ENCODE measurements at regions not wholly inside any gene's neighbourhood (a gene's known extent, or its start where the extent isn't known, plus 50 kb on each side); places are given as distances from the start of the nearest gene placed in this dataset.

DNA sequence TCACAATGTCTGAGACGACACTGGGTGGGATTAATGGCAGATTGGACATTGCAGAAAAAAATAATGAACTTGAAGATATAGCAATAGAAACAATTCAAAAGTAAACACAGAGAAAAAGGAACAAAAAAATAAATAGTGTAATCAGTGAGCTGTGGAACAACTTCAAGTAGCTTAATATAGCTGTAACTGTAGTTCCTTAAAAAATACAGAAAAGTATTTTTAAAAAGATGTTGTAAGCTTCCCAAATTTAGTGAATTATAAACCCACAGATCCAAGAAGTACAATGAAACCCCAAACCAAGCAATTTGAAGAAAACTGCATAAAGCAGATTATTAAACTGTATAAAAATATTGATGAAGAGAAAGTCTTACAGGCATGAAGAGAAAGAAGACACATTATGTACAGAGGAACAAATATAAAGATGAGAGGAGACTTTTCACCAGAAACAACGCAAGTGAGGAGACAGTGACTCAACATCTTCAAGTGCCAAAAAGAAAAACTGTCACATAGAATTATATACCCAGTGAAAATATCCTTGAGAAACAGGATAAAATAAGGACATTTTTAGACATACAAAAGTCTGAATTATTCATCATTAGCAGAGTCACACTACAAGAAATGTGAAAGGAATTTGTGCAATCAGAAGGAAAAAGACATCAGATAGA is 176.4 kb downstream of the NFKBIZ start:
- DNase-seq: no peak
- intact Hi-C loops (cut with DNase I): no loop called here
- H3K36me3 ChIP-seq: no peaks in the 10 kb centered on the region
- H3K4me1 ChIP-seq: peaks cover 4% of the 10 kb centered on the region
- TF ChIP-seq, protein P1, sequence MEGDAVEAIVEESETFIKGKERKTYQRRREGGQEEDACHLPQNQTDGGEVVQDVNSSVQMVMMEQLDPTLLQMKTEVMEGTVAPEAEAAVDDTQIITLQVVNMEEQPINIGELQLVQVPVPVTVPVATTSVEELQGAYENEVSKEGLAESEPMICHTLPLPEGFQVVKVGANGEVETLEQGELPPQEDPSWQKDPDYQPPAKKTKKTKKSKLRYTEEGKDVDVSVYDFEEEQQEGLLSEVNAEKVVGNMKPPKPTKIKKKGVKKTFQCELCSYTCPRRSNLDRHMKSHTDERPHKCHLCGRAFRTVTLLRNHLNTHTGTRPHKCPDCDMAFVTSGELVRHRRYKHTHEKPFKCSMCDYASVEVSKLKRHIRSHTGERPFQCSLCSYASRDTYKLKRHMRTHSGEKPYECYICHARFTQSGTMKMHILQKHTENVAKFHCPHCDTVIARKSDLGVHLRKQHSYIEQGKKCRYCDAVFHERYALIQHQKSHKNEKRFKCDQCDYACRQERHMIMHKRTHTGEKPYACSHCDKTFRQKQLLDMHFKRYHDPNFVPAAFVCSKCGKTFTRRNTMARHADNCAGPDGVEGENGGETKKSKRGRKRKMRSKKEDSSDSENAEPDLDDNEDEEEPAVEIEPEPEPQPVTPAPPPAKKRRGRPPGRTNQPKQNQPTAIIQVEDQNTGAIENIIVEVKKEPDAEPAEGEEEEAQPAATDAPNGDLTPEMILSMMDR (IDR thresholded peaks at IDR 0.05): no peak
- H3K9me3 ChIP-seq: no peaks in the 10 kb centered on the region
- H3K4me3 ChIP-seq: no peak overlapping the region
- H3K27me3 ChIP-seq (ENCODE audit: low read depth): no peaks in the 10 kb centered on the region
- ATAC-seq: no peak
- H3K27ac ChIP-seq: no peak overlapping the region

DNA sequence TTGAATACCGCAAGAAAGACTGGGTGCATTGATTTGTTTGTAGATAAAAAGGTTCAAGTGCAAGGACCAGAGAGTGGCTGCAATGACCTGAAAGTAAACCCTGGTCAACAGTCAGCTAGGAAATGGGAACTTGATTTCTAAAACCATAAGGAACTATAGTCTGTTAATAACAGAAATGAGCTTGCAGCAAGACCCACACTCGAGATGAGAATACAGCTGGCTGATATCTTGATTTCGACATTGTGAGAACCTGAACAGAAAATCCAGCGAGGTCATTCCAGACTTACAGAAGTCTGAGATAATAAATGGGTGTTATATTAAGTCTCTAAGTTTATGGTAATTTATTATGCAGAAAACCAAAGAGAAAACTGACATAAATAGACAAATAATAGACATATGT is 177.3 kb downstream of the NFKBIZ start:
- DNase-seq: no peak
- Histone ChIP-seq H3K36me3 (no peaks in the 10 kb centered on the region), H3K27me3 (ENCODE audit: low read depth) (no peaks in the 10 kb centered on the region), H3K27ac (no peak overlapping the region), H3K4me3 (no peak overlapping the region), H3K4me1 (no peaks in the 10 kb centered on the region), H3K9me3 (no peaks in the 10 kb centered on the region)
- intact Hi-C loops (cut with DNase I): no loop called here
- TF ChIP-seq, protein P1 (IDR thresholded peaks at IDR 0.05): no peak
- no peak for ATAC-seq

DNA sequence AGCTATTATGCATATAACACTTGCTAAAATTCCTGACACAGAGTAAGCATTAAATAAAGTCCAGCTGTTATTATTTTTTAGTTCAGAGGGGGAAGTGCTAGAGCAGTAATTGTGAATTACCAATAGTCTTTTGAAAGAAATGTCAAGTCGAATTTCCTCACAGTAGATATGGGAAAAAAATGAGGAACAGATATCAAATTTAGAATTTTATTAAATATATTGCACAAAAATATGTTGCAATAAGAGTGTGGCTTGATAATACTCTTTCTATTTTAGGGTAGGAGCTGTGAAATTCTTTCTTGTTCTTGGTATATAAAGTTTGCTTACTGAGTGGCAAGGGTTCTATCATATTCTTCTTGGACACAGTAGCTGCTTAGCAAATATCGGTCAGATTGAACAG is 181.3 kb downstream of the NFKBIZ start:
- Histone ChIP-seq H3K27ac (no peak overlapping the region), H3K36me3 (no peaks in the 10 kb centered on the region), H3K4me3 (no peak overlapping the region), H3K27me3 (ENCODE audit: low read depth) (no peaks in the 10 kb centered on the region), H3K9me3 (no peaks in the 10 kb centered on the region), H3K4me1 (no peaks in the 10 kb centered on the region)
- intact Hi-C loops (cut with DNase I): no loop called here
- TF ChIP-seq, protein P1 (IDR thresholded peaks at IDR 0.05): no peak
- ATAC-seq (no peak), DNase-seq (no peak)

DNA sequence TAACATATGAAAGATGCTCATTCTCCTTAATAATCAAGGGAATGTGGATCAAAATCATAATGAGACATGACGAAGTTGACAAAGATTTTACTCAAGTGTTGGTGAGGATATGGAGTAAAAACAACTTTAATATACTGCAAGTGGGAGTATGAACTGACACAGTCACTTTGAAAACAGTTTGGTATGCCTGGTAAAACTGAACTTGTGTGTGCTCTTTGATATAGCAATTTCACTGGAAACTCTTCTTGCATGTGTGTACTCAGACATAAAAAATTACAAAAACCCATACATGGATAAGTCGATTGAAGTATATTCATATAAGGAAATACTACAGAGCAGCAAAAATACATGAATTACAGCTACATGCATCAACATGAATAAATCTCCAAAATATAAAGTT is 182.5 kb downstream of the NFKBIZ start:
- H3K27me3 ChIP-seq (ENCODE audit: low read depth): no peaks in the 10 kb centered on the region
- DNase-seq: no peak
- H3K4me1 ChIP-seq: no peaks in the 10 kb centered on the region
- TF ChIP-seq, protein P1 (IDR thresholded peaks at IDR 0.05): no peak
- H3K36me3 ChIP-seq: no peaks in the 10 kb centered on the region
- no peaks in the 10 kb centered on the region for H3K9me3 ChIP-seq
- ATAC-seq: no peak
- H3K4me3 ChIP-seq: no peak overlapping the region
- no peak overlapping the region for H3K27ac ChIP-seq
- intact Hi-C loops (cut with DNase I): no loop called here

DNA sequence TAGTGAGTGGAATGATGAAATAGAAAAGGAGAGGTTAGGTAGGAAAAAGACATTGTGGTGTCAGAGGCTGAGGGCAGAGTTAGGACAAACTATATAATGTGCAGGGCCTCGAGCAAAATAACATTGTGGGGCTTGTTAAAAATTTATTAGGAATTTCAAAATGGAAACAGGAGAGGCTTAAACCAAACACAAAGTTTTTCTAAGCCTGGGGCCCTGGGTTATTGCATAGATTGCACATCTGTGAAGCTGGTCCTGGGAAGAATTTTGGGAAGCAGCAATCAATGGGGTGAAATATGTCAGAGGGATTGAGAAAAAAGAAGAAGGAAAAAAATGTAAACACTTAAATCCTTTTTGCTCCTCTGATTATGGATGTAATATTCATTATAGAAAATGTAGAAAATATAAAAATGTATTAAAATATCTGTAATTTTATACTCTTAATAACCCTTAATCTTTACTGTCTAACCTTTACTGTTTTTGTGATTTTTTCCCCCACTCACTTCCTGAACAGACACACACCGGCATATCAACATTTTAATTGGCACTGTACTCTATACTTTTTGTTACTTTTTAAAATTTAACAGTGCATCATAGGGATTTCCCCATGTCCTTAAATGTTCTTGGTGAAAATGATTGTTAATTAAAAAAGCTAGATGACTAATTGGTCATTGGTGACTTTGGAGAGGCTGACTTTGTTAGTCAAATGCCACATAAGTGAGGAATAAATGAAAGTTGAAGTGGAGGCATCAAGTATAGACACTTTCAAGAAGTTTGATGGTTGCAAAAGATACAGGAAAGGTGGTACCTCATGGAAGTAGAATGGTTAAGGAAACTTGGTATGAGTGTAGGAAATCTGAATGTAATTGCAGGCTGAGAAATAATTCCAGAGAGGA is 183.4 kb downstream of the NFKBIZ start:
- TF ChIP-seq, protein P1 (IDR thresholded peaks at IDR 0.05): no peak
- no peak for ATAC-seq
- Histone ChIP-seq H3K4me3 (no peak overlapping the region), H3K36me3 (no peaks in the 10 kb centered on the region), H3K9me3 (no peaks in the 10 kb centered on the region), H3K4me1 (no peaks in the 10 kb centered on the region), H3K27ac (no peak overlapping the region), H3K27me3 (ENCODE audit: low read depth) (no peaks in the 10 kb centered on the region)
- no peak for DNase-seq
- intact Hi-C loops (cut with DNase I): no loop called here
